ENCODE measurements at regions not wholly inside any gene's neighbourhood (a gene's known extent, or its start where the extent isn't known, plus 50 kb on each side); places are given as distances from the start of the nearest gene placed in this dataset.

GRCh38 chr5:69042915-69043654 is 50.7 kb upstream of the SLC30A5 start (continued):
- TF ChIP-seq ZNF441 (CRISPR knock-in tag; IDR thresholded peaks at IDR 0.05; ENCODE audit: borderline replicate concordance) (no peak), ZNF17 (CRISPR knock-in tag; IDR thresholded peaks at IDR 0.05) (no peak), ZBTB37 (CRISPR knock-in tag; IDR thresholded peaks at IDR 0.05) (no peak), CBX2 (IDR thresholded peaks at IDR 0.05; ENCODE audit: low read depth, low read length) (no peak), CBX2 (CRISPR knock-in tag; IDR thresholded peaks at IDR 0.05; ENCODE audit: low read depth) (no peak), ETS1 (CRISPR knock-in tag; IDR thresholded peaks at IDR 0.05) (no peak), MBNL3 (CRISPR knock-in tag; conservative IDR thresholded peaks at IDR 0.05) (no peak), PRDM4 (CRISPR knock-in tag; IDR thresholded peaks at IDR 0.05; ENCODE audit: borderline replicate concordance) (no peak), ZNF768 (CRISPR knock-in tag; IDR thresholded peaks at IDR 0.05) (no peak), SNAI1 (CRISPR knock-in tag; IDR thresholded peaks at IDR 0.05; ENCODE audit: borderline replicate concordance) (no peak), HES4 (CRISPR knock-in tag; IDR thresholded peaks at IDR 0.05; ENCODE audit: borderline replicate concordance) (no peak), ATF5 (CRISPR knock-in tag; IDR thresholded peaks at IDR 0.05; ENCODE audit: low read depth) (no peak), IRF1 (CRISPR knock-in tag; IDR thresholded peaks at IDR 0.05; ENCODE audit: low read depth) (no peak), ZNF670 (CRISPR knock-in tag; IDR thresholded peaks at IDR 0.05; ENCODE audit: borderline replicate concordance) (no peak), ZBTB39 (CRISPR knock-in tag; IDR thresholded peaks at IDR 0.05) (no peak), HMGA1 (CRISPR knock-in tag; conservative IDR thresholded peaks at IDR 0.05) (no peak), ZSCAN25 (CRISPR knock-in tag; IDR thresholded peaks at IDR 0.05) (no peak), GLMP (CRISPR knock-in tag; IDR thresholded peaks at IDR 0.05; ENCODE audit: borderline replicate concordance) (no peak)

All from HepG2 (cell line).